ENCODE measurements at regions not wholly inside any gene's neighbourhood (a gene's known extent, or its start where the extent isn't known, plus 50 kb on each side); places are given as distances from the start of the nearest gene placed in this dataset.

DNA sequence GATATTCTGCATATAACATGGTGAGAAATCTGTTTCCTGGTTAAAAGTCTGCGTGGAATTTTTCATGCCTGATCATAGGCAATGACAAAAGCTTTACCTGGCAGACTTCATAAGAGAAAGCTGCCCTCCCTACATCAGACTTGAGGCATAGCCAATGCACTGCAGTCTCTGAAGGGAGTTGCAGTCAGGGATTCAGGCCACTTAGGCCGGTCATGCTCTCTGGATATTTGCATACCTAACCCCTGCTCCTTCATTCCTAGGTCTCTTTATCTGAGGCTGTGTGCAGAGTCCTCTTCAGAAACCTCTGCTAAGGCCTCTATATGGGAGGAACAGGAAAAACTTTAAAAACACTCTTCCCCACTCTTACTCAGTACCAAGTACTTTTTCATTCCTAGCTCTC lies 287.4 kb downstream of the PCDH17 start:
- DNase-seq, result no peak

DNA sequence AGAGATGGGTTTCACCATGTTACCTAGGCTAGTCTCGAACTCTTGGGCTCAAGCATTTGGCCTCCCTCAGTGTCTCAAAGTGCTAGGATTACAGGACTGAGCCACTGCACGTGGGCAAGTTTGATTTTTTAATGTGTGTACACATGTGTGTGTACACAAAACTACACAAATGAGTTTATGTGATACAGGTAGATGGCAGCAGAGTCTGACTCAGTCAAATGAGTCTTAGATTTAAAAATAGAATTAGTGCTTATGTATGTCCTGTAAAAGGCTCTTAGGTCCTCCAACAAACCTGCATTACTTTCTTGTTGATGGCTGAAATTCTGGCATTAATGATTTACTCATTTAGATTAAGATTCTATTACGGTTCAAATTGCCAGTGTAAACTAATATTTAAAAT lies 293.7 kb downstream of the PCDH17 start:
- no peak for DNase-seq

DNA sequence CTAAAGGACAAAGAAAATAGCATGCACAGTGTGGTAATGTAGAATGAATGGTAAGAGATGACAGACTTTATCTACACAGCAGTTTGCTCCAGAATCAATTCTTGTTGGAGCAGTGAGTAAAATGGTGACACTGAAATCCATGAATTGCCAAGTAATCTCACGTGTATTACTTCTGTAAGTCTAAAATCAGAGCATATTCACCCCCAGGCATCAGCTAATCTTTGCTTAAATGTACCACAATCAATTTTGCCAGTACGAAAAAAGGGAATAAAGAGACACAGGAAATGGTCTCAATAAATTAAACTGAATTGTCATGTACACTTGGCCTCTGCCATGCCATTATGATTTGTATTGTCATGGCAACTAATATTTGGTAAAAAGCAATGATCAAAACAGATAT lies 294.2 kb downstream of the PCDH17 start:
- DNase-seq, result no peak

DNA sequence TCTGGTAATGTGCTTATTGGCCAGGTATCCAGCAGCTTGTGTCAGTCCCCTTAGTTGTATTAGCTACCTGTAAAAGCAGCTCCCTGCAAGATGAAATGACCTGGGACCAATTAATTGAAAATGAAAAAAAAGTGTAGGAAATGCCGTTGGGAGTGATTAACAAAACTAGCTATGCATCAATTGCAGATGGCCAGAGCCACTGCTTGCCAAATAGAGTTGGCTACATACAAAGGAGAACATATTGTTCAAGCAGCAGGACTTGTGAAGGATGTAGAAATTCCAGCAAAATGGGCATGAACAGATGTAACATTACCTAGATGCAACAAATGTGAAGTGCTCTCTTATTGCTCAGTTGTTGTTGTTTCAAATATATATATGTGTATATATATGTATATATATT lies 300.5 kb downstream of the PCDH17 start:
- DNase-seq, result no peak

DNA sequence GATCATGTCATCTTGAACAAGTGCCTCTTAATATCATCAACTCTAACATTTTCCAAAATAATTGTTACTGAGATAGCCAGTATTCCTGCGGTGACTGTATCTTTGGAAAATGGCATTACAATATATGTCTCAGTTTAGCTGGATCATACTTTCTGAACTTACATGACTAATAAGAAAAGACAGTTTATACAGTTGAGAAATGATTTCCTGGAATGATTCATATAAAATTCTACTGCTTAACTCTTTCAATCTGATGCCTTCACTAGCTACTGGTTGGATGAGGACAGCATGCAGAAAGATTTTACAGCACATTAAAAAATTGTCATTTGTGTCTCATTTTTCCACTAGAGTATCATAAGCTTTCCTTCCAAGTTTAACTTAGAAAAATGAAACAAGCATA lies 302.1 kb downstream of the PCDH17 start:
- DNase-seq, result no peak

DNA sequence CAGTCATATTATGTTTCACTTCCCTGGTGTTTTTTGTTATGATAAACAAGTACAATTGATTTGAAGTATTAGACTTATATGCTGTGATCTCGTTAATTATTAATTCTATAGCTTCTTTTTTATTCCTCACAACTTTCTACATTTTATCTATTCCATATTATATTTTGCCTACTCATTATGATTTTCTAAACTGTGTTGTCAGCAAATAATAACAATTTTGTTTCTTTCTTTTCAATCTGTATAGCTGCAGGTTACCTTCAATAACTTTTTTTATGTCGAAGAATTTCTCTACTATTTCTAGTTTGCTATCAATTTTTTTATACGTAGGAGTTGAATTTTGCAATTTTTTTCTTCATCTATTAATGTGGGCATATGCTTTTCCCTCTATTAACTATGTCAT lies 304.4 kb downstream of the PCDH17 start:
- no peak for DNase-seq

DNA sequence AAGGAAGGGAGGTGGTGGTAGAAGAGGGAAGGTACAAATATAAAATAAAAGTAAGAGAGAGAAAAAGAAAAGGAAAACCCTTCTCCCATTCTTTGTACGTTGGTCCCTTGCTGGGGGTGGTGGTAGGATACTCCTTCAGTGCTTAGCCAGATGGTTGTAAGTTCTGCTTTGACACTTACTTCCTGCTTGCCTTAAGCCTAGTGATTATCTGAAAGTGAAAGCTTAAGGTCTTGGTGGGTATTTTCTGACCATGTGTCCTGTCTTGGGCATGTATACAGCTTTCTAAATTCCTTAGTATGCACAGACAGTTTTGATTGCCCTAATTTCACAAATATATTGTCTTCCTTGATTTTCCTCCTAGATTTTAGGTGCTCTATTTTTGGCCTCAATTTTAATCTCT lies 314.8 kb downstream of the PCDH17 start:
- no peak for DNase-seq

DNA sequence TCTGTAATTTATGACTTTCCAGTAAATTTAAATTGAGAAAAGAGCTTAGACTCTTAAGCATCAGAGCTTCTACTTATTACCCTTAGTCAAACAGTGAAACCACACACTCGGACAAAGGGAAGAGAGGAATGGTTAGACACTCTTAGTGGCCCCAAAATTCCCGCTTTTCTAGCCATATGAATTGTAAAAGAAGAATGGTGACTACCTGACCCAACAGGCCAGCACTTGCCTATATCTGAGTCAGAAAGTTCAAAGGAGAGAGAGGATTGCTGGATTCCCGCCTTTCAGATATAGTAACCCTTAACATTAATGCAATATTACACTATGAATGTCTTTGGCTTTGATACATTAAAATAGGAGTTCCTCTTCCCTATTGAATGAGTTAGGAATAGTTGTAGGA lies 317.3 kb downstream of the PCDH17 start:
- no peak for DNase-seq

DNA sequence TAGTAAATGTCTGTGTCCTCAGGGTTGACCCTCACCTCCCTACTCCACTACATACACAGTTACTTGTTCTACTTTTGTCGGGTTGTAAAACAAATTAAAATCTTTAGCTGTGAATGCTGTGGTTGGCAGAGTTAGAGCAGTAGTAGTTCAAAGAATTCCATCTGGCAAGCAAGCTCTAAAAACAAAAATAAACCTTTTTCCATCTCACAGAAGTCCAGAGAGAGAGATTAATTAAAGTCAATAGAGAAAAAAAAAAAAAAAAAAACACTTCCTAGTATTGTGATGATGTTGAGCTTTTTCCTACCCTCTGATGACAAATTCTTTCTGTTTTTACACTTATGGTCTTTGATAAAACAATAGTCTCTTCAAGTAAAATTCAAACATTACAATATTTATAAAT lies 338.4 kb downstream of the PCDH17 start:
- no peak for DNase-seq

DNA sequence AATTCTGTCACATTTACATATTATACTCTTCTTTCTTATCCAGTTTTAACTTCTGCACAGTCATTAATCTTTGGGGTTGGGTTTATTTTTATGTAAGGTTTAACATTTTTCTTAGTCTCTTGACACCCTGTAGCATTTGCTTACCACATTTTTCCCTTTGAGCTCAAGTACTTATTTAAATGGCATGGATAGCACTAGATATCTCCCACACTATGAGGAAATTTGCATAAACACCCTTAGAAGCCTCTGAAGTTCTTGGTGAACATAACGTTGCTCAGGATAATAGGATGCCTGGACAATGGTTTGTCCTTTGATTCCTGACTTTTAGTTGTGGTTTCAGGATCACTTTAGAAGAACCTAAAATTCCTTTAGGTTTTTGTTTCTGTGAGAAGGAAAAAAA lies 338.9 kb downstream of the PCDH17 start:
- DNase-seq, result no peak

DNA sequence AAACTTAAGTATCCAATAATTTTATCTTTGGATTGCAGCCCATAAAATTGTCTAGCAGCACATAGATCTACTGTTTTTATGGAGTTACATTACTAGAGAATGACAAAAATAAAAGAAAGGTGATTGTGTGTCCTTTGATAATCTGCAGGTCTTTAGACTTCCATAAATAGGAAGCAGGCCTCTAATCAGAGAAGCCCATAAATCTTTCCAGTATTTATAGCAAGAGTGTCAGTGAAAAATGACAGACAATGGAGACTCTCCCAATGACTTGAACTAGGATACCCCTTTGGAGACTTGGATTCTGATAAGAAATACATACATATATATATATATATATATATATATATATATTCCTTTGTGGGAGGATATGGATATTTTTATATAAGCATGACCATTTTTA lies 351.2 kb downstream of the PCDH17 start:
- DNase-seq, result no peak

DNA sequence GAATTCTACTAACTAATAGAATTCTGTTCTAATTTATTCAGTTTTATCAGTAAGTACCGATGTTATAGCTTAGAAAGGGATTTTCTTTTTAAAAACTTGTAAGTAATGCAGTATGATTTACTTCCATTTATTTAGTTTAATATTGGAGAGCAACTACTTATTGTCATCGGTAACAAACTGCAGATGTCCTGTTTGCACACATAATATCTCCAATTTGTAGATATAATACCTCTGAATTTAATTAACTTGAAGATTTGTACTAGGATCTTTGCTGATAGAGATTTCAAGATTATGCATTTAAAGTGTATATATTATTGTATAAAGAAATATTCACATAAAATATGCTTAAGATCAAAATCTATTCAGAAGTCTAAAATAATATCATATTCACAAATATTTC lies 356.7 kb downstream of the PCDH17 start:
- DNase-seq, result no peak

DNA sequence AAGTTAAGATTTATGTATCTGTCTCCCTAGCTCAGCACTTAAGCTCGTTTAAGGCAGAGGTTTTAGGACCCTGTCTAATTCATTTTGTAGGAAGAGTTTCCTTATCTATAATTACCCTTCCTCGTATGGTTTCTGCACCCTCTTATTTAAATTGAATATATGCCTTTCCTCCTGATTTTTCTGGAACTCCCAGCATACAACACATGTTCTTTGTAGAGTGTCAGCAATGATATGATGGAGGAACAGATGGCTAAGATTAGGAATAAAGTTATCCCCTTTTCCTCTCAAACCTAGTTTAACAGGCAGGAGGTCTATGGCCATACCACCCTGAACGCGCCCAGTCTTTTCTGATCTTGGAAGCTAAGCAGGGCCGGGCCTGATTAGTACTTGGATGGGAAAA lies 359.5 kb downstream of the PCDH17 start:
- no peak for DNase-seq

DNA sequence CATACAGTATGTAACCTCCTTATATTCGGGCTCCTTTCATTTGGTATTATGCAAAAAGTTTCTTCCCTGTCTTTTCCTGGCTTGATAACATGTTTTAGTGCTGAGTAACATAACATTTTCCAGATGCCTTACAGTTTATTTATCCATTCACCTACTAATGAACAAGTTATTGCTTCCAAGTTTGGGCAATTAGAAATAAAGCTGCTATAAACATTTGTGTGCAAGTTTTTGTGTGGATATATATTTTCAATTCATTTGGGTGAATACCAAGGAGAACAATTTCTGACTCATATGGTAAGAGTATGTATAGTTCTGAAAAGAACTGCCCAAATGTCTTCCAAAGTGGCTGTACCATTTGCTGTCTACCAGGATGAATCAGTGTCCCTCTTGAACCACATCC lies 360.9 kb downstream of the PCDH17 start:
- no peak for DNase-seq

DNA sequence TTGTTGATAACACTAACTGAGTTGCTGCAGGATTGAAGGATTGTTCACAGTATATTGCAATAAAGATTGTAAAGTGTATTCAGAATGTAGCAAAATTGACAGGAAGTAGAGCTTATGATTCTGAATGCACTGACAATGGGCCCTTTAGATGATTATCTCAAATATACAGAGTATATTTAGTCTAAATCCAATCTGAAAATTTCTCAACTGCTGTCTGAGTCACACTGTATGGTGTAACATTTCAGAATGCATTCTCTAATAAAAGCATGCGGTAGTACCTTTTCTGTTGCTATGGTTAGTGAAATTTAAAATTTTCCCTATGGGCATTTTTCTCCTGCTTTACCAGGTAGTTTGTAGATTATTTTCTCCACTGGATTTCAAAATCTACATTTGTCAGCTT lies 365.2 kb downstream of the PCDH17 start:
- no peak for DNase-seq

DNA sequence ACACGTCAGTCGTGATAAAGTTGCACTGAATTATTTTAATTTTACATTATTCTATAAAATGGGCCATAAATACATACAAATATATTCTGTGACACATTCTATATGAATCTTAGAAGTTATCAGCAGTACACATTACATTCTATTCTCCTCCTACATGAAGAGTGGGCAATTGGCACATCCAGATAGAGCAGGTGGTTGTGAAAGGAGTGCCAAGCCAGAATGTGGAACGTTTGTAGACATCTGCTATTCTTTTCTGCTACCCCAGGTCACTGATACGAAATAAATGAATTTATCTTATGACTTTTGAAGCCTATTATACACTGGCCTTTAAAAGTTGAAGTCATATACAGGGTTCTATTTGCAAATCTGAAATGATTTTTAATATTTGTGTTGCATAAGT lies 373.2 kb downstream of the PCDH17 start:
- no peak for DNase-seq

DNA sequence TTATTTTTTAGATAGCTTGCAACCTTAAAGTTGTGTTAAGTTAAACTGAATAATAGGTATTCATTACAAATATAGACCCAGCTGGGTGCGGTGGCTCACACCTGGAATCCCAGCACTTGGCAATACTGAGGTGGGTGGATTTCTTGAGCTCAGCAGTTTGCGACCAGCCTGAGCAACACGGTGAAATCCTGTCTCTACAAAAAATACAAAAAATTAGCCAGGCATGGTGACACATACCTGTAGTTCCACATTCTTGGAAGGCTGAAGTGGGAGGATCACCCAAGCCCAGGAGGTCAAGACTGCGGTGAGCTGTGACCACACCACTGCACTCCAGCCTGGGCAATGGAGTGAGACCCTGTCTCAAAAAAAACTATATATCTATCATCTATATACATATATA lies 386.5 kb downstream of the PCDH17 start:
- no peak for DNase-seq

DNA sequence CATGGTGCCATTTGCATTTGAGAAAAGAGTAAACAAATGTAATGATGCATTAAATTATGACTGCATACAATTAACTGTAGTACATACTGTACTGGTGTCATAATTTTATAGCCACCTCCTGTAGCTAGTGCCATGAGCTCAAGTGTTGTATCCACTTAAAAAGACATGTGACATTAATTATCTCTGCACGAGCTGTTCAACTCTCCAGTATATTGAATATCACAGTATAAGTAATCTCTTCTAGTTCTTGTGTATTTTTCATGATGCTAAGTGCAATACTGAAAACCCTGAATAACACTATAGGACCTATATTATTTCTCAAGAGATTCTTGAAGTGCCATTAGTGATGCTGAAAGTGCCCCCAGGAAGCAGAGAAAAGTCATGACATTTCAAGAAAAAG lies 387.3 kb downstream of the PCDH17 start:
- DNase-seq, result no peak

DNA sequence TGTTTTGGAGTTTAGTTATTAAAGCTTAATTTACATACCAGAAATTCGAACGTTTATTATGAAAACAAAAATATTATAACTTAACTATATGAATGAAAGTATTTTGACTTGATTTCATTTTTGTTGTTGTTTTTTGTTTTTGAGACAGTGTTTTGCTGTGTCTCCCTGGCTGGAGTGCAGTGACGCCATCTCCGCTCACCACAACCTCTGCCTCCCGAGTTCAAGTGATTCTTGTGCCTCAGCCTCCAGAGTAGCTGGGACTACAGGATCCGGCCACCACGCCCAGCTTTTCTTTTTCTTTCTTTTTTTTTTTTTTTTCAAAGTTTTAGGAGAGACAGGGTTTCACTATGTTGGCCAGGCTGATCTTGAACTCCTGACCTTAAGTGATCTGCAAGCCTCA lies 392.6 kb downstream of the PCDH17 start:
- no peak for DNase-seq

DNA sequence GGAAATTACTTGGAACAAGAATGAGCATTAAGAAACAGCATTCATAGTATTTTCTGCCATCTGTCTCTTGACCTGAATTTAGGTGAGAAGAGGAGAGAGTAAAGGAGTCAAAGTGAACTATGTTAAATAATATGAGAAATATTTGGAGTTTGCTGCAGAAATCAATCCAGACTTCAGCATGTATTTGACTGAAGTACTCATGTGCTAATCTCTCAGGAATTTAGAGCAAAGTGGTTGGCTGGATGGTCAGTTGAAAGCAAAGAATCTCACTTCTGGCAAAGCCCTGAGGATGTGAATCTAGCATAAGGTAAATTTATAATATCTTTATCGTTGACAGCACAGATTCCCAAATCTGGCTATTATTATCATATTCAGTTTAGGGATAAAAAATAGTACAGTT lies 394.3 kb downstream of the PCDH17 start:
- no peak for DNase-seq

DNA sequence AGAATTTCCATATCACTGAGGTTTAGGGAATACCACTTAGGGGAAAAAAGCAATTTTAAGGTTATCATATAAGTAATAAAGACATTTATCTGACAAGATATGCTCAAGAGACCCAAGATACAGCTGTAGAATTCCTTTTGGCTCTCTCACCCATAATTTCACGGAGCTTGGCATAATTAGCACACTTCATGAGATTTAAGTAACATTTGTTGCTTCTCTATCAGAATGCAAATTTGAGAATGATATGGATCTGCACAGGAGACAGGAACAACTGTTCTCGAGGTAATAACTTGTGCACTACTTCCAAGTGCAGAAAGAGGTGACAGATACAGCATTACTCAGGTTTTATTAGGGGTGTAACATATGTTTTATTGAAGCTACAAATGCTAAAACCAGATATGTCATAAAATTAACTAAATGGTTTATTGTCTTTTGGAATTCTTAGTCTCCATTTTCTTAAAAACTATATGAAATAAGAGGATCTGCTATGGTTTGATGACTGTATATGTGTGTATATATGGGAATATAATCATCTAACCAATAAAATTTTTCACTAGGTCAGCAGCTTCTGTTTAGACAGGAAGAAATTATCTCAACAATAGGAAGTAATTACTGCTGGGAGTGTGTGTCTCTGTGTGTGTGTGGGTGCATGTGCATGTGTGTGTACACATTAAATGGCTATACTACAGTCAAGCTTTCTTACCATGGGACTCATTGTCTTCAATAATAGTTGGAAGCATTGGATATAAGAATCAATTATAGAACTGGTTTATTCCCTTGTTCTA lies 401.3 kb downstream of the PCDH17 start:
- DNase-seq, result no peak

DNA sequence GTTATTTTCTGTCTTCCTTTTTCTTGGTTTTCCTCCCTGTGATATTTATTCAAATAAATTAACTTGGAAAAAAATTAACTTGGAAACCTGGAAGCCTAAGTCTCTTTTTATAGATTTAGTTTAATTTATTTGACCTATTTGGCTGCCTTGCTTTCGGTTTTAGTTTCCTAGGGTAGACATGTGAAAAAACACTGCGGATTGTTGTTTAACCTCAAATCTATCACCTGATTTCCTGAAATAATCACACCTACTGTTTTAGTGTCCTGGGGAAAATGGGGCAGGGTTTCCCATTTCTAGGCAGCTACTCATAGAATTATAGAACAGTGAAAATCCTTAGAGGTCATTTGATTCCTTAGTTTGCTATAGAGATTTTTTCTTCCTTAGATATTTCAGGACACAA lies 412.4 kb downstream of the PCDH17 start:
- no peak for DNase-seq

DNA sequence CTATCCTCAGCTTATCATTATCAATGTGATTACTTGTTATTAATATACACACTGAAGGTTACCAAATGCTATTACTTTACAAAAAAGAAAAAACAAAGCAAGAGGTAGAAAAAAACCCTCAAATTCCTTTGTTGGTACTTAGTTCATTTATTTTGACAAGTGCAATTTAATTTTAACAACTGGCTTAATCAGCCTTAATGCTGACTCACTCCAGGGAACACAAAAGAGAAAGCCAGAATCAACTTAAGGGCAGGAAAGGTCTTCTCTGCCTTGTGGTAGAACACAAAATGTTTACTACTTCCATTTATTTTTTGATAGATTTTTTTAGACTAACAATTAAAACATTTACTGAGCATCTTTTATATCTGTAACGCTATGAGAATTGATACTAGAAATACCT lies 417.1 kb downstream of the PCDH17 start:
- no peak for DNase-seq

DNA sequence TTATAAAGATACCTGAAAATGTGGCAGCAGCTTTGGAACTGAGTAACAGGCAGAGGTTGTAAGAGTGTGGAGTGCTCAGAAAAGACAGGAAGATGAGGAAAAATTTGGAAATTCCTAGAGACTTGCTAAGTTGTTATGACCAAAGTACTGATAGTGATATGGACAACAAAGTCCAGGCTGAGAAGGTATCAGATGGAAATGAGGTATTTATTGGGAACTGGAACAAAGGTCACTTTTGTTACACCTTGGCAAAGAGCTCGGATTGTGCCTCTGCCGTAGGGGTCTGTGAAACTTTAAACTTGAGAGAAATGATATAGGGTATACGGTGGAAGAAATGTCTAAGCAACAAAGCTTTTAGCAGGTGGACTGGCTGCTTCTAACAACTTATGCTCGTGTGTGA lies 419.9 kb downstream of the PCDH17 start:
- DNase-seq, result no peak

DNA sequence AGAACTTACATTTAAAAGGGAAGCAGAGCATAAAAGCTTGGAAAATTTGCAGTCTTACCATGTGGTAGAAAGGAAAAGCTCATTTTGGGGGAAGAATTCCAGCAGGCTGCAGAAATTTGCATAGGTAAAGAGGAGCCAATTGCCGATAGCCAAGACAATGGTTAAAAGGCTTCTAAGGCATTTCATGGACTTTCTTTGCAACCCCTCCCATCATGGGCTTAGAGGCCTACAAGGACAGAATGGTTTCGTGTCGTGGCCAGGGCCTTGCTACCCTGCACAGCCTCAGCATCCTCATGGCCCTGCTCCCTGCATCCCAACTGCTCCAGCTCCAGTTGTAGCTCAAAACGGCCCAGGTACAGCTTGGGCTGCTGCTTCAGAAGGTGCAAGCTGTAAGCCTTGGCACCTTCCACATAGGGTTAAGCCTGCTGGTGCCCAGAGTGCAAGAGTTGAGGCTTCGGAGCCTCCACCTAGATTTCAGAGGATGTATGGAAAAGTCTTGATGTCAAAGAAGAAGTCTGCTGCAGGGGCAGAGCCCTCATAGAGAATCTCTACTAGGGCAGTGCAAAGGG lies 420.3 kb downstream of the PCDH17 start:
- no peak for DNase-seq
